GM10248 (cell line): ENCODE measurements at regions not wholly inside any gene's neighbourhood (a gene's known extent, or its start where the extent isn't known, plus 50 kb on each side); places are given as distances from the start of the nearest gene placed in this dataset.

ENCODE experiments used
- CTCF ChIA-PET: fragments of 300-600 bp; sonication (Branson Sonifier 250); formaldehyde crosslinking; extraction: SDS; loops from one replicate; lab custom pipeline; 2021; ENCODE audit warnings: antibody characterized with exemption; lab: Yijun Ruan, JAX
- POLR2A ChIA-PET: fragments of 350-650 bp; sonication (Branson Sonifier 250); formaldehyde crosslinking; extraction: SDS; loops from one replicate; lab custom pipeline; 2020; ENCODE audit warnings: antibody characterized with exemption; lab: Yijun Ruan, JAX
- DNase-seq: peaks from one replicate; pipeline ENCODE4 v3.0.0; 2012; ENCODE audit errors: extremely low spot score
- TF ChIP-seq, protein P1 (sequence below): IDR thresholded peaks from 2 replicates; pipeline ENCODE4 v1.5.1; 2012; ENCODE audit warnings: mild to moderate bottlenecking, low read depth; ENCODE audit errors: extremely low read depth, missing control alignments, control extremely low read depth

- TF ChIP-seq, protein P1, sequence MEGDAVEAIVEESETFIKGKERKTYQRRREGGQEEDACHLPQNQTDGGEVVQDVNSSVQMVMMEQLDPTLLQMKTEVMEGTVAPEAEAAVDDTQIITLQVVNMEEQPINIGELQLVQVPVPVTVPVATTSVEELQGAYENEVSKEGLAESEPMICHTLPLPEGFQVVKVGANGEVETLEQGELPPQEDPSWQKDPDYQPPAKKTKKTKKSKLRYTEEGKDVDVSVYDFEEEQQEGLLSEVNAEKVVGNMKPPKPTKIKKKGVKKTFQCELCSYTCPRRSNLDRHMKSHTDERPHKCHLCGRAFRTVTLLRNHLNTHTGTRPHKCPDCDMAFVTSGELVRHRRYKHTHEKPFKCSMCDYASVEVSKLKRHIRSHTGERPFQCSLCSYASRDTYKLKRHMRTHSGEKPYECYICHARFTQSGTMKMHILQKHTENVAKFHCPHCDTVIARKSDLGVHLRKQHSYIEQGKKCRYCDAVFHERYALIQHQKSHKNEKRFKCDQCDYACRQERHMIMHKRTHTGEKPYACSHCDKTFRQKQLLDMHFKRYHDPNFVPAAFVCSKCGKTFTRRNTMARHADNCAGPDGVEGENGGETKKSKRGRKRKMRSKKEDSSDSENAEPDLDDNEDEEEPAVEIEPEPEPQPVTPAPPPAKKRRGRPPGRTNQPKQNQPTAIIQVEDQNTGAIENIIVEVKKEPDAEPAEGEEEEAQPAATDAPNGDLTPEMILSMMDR = no peak
- no peak for DNase-seq
- ChIA-PET CTCF (no interaction called here), POLR2A (no interaction called here)
Measured at GRCh38 chr10:131636116-131636515, 264.7 kb upstream of the PPP2R2D start.

DNA sequence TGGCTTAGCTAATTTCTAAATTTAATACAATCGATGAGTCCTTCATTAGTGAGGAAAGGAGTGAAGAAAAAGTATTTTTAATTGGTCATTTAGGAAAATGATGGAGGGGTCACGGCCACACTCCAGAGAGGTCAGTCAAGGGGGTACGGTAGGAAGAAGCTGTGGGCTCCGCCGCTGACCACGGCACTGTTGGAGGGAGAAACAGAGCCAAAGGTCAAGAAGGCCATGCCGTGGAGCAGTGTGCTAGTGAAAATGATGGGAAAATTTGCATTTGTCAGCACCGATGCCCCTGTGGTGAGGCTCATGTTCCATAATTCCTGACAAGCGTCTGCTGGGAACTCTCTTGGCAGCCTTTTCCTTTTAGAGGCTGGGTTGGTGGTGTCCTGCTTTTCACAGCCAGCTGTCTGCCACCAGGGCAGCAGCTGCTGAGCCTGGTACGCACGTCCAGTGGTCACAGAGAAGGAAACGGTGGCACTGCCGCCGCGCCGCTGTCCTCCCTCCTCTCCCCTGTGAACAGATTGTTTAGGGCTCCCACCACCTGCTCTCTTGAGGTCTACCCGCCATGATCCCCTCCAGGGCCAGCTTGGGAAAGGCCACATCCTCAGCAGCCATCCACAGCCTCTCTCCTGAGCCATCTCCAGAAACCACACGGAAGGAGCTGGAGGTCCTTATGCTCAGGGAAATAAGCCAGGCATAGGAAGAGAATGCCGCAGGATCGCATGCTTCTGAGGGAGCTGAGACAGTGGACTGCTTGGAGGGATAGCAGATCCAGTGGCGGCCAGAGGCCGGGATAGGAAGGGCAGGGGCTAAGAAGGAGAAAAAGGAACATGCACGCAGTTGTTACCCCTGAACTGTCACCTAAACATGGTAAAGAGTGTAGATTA is 263.7 kb upstream of the PPP2R2D start:
- ChIA-PET CTCF (no interaction called here), POLR2A (no interaction called here)
- TF ChIP-seq, protein P1 = no peak
- no peak for DNase-seq

DNA sequence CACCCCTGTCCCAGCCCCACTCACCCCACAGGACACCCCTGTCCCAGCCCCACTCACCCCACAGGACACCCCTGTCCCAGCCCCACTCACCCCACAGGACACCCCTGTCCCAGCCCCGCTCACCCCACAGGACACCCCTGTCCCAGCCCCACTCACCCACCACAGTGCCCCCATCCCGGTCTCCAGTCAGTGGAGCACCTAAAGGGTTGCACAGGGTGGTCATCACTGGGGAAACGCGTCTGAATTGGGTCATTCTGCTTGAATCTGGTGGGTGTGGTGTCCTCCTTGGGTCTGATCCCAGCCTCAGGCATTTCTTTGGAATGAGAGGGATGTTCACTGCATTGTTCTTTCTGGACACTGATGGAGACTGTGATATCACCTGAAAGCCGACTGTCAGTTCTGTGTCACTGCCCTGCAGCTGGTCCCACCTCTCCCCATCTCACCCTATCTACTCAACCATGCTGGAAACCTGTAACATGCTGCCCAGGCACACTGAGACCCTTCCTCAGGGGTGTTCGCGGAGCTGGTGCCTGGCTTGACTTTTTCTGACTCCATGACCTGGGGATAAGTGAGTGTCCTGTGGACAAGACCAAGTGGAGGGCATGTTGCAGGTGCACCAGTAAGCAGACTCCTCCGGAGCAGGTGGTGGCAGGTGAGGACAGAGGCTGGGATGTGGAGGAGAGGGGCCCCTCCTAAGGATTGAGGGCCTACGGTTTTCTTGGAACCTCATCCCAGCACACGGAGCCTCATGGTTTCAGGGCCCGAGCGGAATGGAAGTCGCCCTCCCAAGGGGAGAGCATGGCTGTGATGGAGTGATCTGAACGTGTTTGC is 262.5 kb upstream of the PPP2R2D start:
- TF ChIP-seq, protein P1 = no peak
- CTCF ChIA-PET = no interaction called here
- DNase-seq = no peak
- POLR2A ChIA-PET = no interaction called here

GRCh38 chr10:131638880-131639278 is 261.9 kb upstream of the PPP2R2D start:
- ChIA-PET POLR2A (no interaction called here), CTCF (interaction anchor here (1.1 kb wide), 1 partner anchor 9 kb away, joined by 3 read pairs; no protein-coding TSS in a partner anchor)
- no peak for DNase-seq
- TF ChIP-seq, protein P1 = no peak

DNA sequence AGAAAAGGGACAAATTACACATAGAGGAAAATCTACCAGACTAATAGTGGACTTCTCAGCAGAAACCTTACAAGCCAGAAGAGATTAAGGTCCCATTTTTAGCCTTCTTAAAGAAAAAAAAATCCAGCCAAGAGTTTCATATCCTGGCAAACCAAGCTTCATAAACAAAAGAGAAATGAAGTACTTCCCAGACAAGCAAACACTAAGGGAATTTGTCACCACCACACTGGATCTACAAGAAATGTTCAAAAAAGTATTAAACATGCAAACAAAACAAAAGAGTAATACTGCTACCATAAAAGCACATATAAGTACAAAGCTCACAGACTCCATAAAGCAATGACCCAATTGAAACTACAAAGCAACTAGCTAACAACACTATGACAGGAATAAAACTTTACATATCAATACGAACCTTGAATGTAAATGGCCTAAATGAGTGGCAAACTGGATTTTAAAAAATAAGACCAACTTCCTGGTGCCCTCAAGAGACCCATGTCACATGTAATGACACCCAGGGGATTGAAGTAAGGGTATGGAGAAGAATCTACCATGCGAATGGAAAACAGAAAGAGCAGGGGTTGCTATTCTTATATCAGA is 260.7 kb upstream of the PPP2R2D start:
- POLR2A ChIA-PET = no interaction called here
- DNase-seq = no peak
- TF ChIP-seq, protein P1 = no peak
- CTCF ChIA-PET = interaction anchor here (1.1 kb wide), 1 partner anchor 10 kb away, joined by 3 read pairs; no protein-coding TSS in a partner anchor

- TF ChIP-seq, protein P1 = no peak
- POLR2A ChIA-PET = no interaction called here
- DNase-seq = peak; percentile 83
- CTCF ChIA-PET = no interaction called here
Measured at GRCh38 chr10:131641231-131641630, 259.6 kb upstream of the PPP2R2D start.
